ENCODE measurements at regions not wholly inside any gene's neighbourhood (a gene's known extent, or its start where the extent isn't known, plus 50 kb on each side); places are given as distances from the start of the nearest gene placed in this dataset.

DNA sequence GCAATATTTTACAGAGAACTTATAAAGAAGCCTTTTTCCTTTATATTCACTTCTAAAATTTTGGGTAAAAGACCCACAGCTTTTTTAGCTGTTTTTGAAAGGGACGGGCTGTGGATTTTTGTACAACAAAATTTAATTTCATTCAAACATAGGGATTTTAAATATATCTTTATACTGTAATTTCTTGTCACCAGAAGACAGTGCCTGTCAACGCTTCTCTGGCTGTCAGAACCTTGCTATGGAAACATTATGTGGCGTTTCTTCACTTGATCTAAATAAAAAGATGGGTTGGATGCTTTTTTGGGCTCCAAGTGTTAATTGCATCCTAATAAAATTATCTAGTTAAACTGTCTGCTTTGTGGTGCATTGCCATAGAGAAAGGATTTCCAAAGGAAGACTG is 635.6 kb upstream of the ALCAM start:
- no peak for ATAC-seq (ENCODE audit: low FRiP score)
- DNase-seq (ENCODE audit: low spot score) = no peak
- TF ChIP-seq, protein P1, sequence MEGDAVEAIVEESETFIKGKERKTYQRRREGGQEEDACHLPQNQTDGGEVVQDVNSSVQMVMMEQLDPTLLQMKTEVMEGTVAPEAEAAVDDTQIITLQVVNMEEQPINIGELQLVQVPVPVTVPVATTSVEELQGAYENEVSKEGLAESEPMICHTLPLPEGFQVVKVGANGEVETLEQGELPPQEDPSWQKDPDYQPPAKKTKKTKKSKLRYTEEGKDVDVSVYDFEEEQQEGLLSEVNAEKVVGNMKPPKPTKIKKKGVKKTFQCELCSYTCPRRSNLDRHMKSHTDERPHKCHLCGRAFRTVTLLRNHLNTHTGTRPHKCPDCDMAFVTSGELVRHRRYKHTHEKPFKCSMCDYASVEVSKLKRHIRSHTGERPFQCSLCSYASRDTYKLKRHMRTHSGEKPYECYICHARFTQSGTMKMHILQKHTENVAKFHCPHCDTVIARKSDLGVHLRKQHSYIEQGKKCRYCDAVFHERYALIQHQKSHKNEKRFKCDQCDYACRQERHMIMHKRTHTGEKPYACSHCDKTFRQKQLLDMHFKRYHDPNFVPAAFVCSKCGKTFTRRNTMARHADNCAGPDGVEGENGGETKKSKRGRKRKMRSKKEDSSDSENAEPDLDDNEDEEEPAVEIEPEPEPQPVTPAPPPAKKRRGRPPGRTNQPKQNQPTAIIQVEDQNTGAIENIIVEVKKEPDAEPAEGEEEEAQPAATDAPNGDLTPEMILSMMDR (IDR thresholded peaks at IDR 0.05) = no peak

GRCh38 chr3:104734627-104735026 is 632.1 kb upstream of the ALCAM start:
- TF ChIP-seq, protein P1 (IDR thresholded peaks at IDR 0.05) = no peak
- ATAC-seq (ENCODE audit: low FRiP score) = no peak
- no peak for DNase-seq (ENCODE audit: low spot score)

DNA sequence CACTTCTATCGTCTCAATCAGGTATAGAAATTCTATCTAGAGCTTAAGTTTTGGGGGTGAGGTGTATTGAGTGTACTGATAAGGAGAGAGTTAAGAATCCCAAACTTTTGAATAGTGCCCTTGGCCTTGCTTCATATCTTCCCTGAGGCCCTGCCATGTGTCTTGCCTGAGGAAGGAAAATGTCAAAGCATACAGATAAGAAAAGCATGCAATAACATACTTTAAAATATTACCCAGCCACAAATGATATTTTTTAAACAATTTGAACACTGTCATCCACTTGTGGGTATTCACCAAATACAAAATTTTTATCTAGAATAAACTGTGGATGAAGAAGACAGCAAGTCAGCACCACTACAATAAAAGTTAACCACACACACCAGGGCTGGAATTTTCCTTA is 631.0 kb upstream of the ALCAM start:
- TF ChIP-seq, protein P1 (IDR thresholded peaks at IDR 0.05) = no peak
- ATAC-seq (ENCODE audit: low FRiP score) (no peak), DNase-seq (ENCODE audit: low spot score) (no peak)

- DNase-seq (ENCODE audit: low spot score) = no peak
- no peak for ATAC-seq (ENCODE audit: low FRiP score)
- TF ChIP-seq, protein P1 (IDR thresholded peaks at IDR 0.05) = no peak
Measured at GRCh38 chr3:104738271-104738670, 628.4 kb upstream of the ALCAM start.

DNA sequence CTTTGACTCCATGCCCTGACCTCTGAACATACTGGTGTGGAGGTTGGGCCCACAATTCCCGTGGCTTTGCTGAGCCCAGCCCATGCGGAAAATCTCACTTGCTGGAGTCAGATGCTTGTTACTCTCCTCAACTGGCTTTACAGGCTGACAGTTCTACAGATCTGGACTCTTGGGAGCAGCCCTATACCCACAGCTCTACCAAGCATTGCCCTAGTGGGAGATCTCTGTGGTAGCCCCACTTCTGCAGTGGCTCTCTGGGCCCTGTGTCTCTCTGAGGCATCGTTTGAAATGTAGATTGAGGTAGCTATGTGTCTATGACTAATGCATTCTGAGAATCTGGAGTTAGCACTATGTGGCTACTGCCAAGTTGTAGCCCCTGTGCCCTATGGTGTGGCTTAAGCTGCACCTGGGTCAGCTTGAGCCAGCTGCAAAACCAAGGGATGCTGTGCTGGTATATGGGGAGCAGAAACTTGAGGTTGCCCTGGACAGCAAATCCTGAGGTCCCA is 625.8 kb upstream of the ALCAM start:
- DNase-seq (ENCODE audit: low spot score) (no peak), ATAC-seq (ENCODE audit: low FRiP score) (no peak)
- TF ChIP-seq, protein P1 (IDR thresholded peaks at IDR 0.05) = no peak

- ATAC-seq (ENCODE audit: low FRiP score) (no peak), DNase-seq (ENCODE audit: low spot score) (no peak)
Measured at GRCh38 chr3:104742044-104742443, 624.7 kb upstream of the ALCAM start.

GRCh38 chr3:104745313-104745712 is 621.4 kb upstream of the ALCAM start:
- ATAC-seq (ENCODE audit: low FRiP score) = no peak
- DNase-seq (ENCODE audit: low spot score) = no peak
- TF ChIP-seq, protein P1 (IDR thresholded peaks at IDR 0.05) = no peak

More at GRCh38 chr3:104742044-104742443, 624.7 kb upstream of the ALCAM start:
- TF ChIP-seq, protein P1 (IDR thresholded peaks at IDR 0.05) = no peak
